MCF 10A (cell line): ENCODE measurements at regions not wholly inside any gene's neighbourhood (a gene's known extent, or its start where the extent isn't known, plus 50 kb on each side); places are given as distances from the start of the nearest gene placed in this dataset.

Experiments used
- BruUV-seq: library from RNA; stranded (reverse); fragments of 400-500 nt; replicated peaks from 2 replicates; lab custom pipeline; 2021; lab: Mats Ljungman, UMichigan
- CTCF ChIA-PET: fragments of 300-600 bp; sonication (Branson Sonifier 250); formaldehyde crosslinking; extraction: SDS; loops from one replicate; lab custom pipeline; 2021; ENCODE audit warnings: antibody characterized with exemption, inconsistent platforms; lab: Yijun Ruan, JAX
- POLR2A ChIA-PET: fragments of 300-600, 350-650 bp; sonication (Branson Sonifier 250); formaldehyde crosslinking; extraction: SDS; loops from one replicate; lab custom pipeline; 2020; ENCODE audit warnings: antibody characterized with exemption, inconsistent platforms; lab: Yijun Ruan, JAX
- DNase-seq: peaks from one replicate; pipeline ENCODE4 v3.0.0-alpha.2; 2018; ENCODE audit not compliant: unreplicated experiment
- H3K27ac Mint-ChIP-seq: one replicate; pipeline ENCODE4 v1.8.0; 2022; ENCODE audit warnings: mild to moderate bottlenecking, low read depth, mixed read lengths; ENCODE audit not compliant: unreplicated experiment
- H3K27me3 Mint-ChIP-seq: one replicate; pipeline ENCODE4 v1.8.0; 2022; ENCODE audit warnings: mixed read lengths; ENCODE audit not compliant: insufficient read depth, unreplicated experiment
- H3K36me3 Mint-ChIP-seq: one replicate; pipeline ENCODE4 v1.8.0; 2022; ENCODE audit warnings: mild to moderate bottlenecking, moderate library complexity, mixed read lengths; ENCODE audit not compliant: insufficient read depth, unreplicated experiment
- H3K4me1 Mint-ChIP-seq: one replicate; pipeline ENCODE4 v1.8.0; 2022; ENCODE audit warnings: mixed read lengths; ENCODE audit not compliant: insufficient read depth, unreplicated experiment
- H3K4me3 Mint-ChIP-seq: one replicate; pipeline ENCODE4 v1.8.0; 2022; ENCODE audit warnings: mild to moderate bottlenecking, moderate library complexity, mixed read lengths; ENCODE audit not compliant: unreplicated experiment
- H3K9me3 Mint-ChIP-seq: one replicate; pipeline ENCODE4 v1.8.0; 2022; ENCODE audit warnings: mixed read lengths; ENCODE audit not compliant: unreplicated experiment
- intact Hi-C: fragments of 100-400 bp; cut with micrococcal nuclease; formaldehyde crosslinking; loops from 2 replicates; pipeline ENCODE4 v1.14.1; 2022
- TF ChIP-seq, protein P1 (sequence below): fragments of 200-600 bp; IDR thresholded peaks from one replicate; pipeline ENCODE4 v1.8.0; 2022; ENCODE audit warnings: antibody characterized with exemption, mild to moderate bottlenecking; ENCODE audit not compliant: unreplicated experiment

DNA sequence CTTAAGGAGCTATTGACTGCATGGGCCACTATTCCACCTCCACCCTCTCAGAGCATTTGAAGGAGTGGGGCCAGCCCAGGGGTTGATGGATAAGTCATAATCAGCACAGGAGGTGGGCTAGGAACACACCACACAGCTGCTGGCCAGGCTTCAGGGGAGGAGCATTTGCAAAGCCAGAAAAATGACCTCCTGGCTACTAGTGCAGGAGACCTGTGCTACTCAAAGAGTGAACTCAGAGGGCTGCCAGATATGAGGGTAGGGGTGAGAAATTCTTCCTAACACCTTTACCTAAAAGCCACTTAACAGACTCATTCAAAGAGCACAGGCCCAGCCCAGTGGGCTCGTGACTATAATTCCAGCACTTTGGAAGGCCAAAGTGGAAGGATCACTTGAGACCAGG is 210.8 kb downstream of the TBXT start:
- H3K4me3 Mint-ChIP-seq, result no peak overlapping the region
- TF ChIP-seq, protein P1, sequence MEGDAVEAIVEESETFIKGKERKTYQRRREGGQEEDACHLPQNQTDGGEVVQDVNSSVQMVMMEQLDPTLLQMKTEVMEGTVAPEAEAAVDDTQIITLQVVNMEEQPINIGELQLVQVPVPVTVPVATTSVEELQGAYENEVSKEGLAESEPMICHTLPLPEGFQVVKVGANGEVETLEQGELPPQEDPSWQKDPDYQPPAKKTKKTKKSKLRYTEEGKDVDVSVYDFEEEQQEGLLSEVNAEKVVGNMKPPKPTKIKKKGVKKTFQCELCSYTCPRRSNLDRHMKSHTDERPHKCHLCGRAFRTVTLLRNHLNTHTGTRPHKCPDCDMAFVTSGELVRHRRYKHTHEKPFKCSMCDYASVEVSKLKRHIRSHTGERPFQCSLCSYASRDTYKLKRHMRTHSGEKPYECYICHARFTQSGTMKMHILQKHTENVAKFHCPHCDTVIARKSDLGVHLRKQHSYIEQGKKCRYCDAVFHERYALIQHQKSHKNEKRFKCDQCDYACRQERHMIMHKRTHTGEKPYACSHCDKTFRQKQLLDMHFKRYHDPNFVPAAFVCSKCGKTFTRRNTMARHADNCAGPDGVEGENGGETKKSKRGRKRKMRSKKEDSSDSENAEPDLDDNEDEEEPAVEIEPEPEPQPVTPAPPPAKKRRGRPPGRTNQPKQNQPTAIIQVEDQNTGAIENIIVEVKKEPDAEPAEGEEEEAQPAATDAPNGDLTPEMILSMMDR, result no peak
- no peak overlapping the region for H3K27ac Mint-ChIP-seq
- intact Hi-C loops, result no loop called here
- ChIA-PET POLR2A (no interaction called here), CTCF (interaction anchor here (0.7 kb wide), 1 partner anchor 51 kb away, joined by 3 read pairs; no protein-coding TSS in a partner anchor)
- no peaks in the 10 kb centered on the region for H3K4me1 Mint-ChIP-seq
- no peaks in the 10 kb centered on the region for H3K27me3 Mint-ChIP-seq
- BruUV-seq, result no TSS peak
- H3K9me3 Mint-ChIP-seq, result peaks cover 16% of the 10 kb centered on the region
- no peak for DNase-seq
- no peaks in the 10 kb centered on the region for H3K36me3 Mint-ChIP-seq

DNA sequence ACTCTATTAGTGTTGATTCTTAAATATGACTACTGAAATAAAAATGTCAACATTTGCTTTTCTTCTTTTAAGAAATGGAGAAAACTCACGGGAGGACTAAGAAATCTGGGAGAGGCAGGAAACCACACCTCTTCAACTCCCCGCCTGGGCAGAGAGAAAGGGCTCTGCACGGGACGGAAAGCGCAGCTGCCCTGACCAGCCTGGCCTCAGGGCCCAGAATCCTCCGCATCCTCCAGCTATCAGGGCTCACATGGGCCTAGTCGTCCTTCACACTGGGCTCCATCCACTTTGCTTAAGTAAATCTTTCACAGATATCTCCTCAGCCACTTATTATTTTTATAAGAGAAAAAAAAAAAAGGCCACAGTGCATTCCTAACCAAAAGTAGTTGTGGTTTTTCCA is 215.1 kb downstream of the TBXT start:
- ChIA-PET POLR2A (no interaction called here), CTCF (no interaction called here)
- Mint-ChIP-seq H3K27me3 (no peaks in the 10 kb centered on the region), H3K9me3 (no peaks in the 10 kb centered on the region), H3K4me3 (no peak overlapping the region), H3K36me3 (no peaks in the 10 kb centered on the region), H3K27ac (no peak overlapping the region), H3K4me1 (no peaks in the 10 kb centered on the region)
- no peak for DNase-seq
- TF ChIP-seq, protein P1, result no peak
- BruUV-seq, result no TSS peak
- intact Hi-C loops, result no loop called here

DNA sequence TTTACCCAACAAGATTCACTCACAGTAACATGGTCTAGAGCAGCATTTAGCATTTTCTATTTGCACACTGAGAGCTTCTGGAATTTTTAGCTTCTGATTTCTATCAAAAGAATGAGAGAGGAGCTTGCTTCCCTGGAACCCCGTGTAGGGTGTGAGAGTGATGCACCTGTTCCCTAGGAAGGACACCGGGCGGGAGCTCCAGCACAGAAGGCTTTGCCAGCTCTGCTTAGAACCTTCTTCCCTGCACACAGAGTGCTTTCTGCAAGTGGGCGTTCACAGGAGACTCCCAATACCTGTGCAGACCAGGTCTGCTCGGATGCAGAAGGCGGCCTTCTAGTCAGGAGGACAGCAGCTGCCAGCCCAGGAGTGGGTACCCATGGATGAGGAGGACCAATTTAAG is 217.3 kb downstream of the TBXT start:
- Mint-ChIP-seq H3K4me3 (no peak overlapping the region), H3K27ac (no peak overlapping the region), H3K4me1 (no peaks in the 10 kb centered on the region), H3K36me3 (no peaks in the 10 kb centered on the region), H3K27me3 (no peaks in the 10 kb centered on the region), H3K9me3 (no peaks in the 10 kb centered on the region)
- intact Hi-C loops, result no loop called here
- no peak for DNase-seq
- POLR2A ChIA-PET, result no interaction called here
- BruUV-seq, result no TSS peak
- CTCF ChIA-PET, result interaction anchor here (0.6 kb wide), 1 partner anchor 78 kb away, joined by 3 read pairs; no protein-coding TSS in a partner anchor
- TF ChIP-seq, protein P1, result no peak

GRCh38 chr6:165949324-165949723 is 218.3 kb downstream of the TBXT start:
- TF ChIP-seq, protein P1, result no peak
- no peaks in the 10 kb centered on the region for H3K4me1 Mint-ChIP-seq
- CTCF ChIA-PET, result no interaction called here
- intact Hi-C loops, result no loop called here
- no TSS peak for BruUV-seq
- DNase-seq, result no peak
- POLR2A ChIA-PET, result no interaction called here
- H3K4me3 Mint-ChIP-seq, result no peak overlapping the region
- no peaks in the 10 kb centered on the region for H3K9me3 Mint-ChIP-seq
- no peaks in the 10 kb centered on the region for H3K36me3 Mint-ChIP-seq
- H3K27ac Mint-ChIP-seq, result no peak overlapping the region
- H3K27me3 Mint-ChIP-seq, result no peaks in the 10 kb centered on the region
